Astrocyte (in vitro differentiated cells and primary cell): ENCODE measurements at regions not wholly inside any gene's neighbourhood (a gene's known extent, or its start where the extent isn't known, plus 50 kb on each side); places are given as distances from the start of the nearest gene placed in this dataset.

Experiments
- DNase-seq: peaks from one replicate; pipeline ENCODE4 v3.0.0-alpha.2; 2010; ENCODE audit warnings: low read depth
- FAIRE-seq: peaks from 2 replicates; lab custom pipeline; 2011; peaks lifted over from hg19 to GRCh38; lab: Jason Lieb, UNC
- H2AFZ ChIP-seq: 2 replicates; pipeline ENCODE4 v1.6.0; 2012; ENCODE audit warnings: low read depth, low read length, inconsistent platforms
- H3K27ac ChIP-seq: 2 replicates; pipeline ENCODE4 v1.5.1; 2011; ENCODE audit warnings: low read depth, low read length, inconsistent platforms
- H3K27me3 ChIP-seq: 2 replicates; pipeline ENCODE4 v1.6.0; 2011; ENCODE audit warnings: low read length, inconsistent platforms; ENCODE audit not compliant: insufficient read depth
- H3K36me3 ChIP-seq: 2 replicates; pipeline ENCODE4 v1.5.1; 2011; ENCODE audit warnings: low read length, inconsistent platforms; ENCODE audit not compliant: insufficient read depth
- H3K4me1 ChIP-seq: 2 replicates; pipeline ENCODE4 v1.5.1; 2011; ENCODE audit warnings: low read length, inconsistent platforms; ENCODE audit not compliant: insufficient read depth
- H3K4me2 ChIP-seq: 2 replicates; pipeline ENCODE4 v1.6.0; 2012; ENCODE audit warnings: low read length, inconsistent platforms
- H3K4me3 ChIP-seq: 2 replicates; pipeline ENCODE4 v1.5.1; 2011; ENCODE audit warnings: low read depth, mild to moderate bottlenecking, low read length, inconsistent platforms; ENCODE audit not compliant: insufficient read depth
- H3K79me2 ChIP-seq: 2 replicates; pipeline ENCODE4 v1.6.0; 2012; ENCODE audit warnings: mild to moderate bottlenecking, low read length, inconsistent platforms; ENCODE audit not compliant: insufficient read depth
- H3K9ac ChIP-seq: 2 replicates; pipeline ENCODE4 v1.6.0; 2012; ENCODE audit warnings: mild to moderate bottlenecking, low read length, inconsistent platforms
- H3K9me3 ChIP-seq: 2 replicates; pipeline ENCODE4 v1.5.1; 2012; ENCODE audit warnings: low read depth, mild to moderate bottlenecking, low read length, inconsistent platforms; ENCODE audit not compliant: insufficient read depth
- H4K20me1 ChIP-seq: 2 replicates; pipeline ENCODE4 v1.6.0; 2012; ENCODE audit warnings: low read length, inconsistent platforms; ENCODE audit not compliant: insufficient read depth
- H3K27ac Mint-ChIP-seq: one replicate; pipeline ENCODE4 v1.8.0; 2021; ENCODE audit warnings: mild to moderate bottlenecking, mixed read lengths; ENCODE audit not compliant: unreplicated experiment
- H3K27me3 Mint-ChIP-seq: one replicate; pipeline ENCODE4 v1.8.0; 2021; ENCODE audit warnings: low read depth, mixed read lengths; ENCODE audit not compliant: unreplicated experiment
- H3K36me3 Mint-ChIP-seq: one replicate; pipeline ENCODE4 v1.8.0; 2021; ENCODE audit warnings: low read depth, mixed read lengths; ENCODE audit not compliant: unreplicated experiment
- H3K4me1 Mint-ChIP-seq: one replicate; pipeline ENCODE4 v1.8.0; 2021; ENCODE audit warnings: low read depth, mixed read lengths; ENCODE audit not compliant: unreplicated experiment
- H3K4me3 Mint-ChIP-seq: one replicate; pipeline ENCODE4 v1.8.0; 2021; ENCODE audit warnings: mild to moderate bottlenecking, moderate library complexity, mixed read lengths; ENCODE audit not compliant: unreplicated experiment
- H3K9me3 Mint-ChIP-seq: one replicate; pipeline ENCODE4 v1.8.0; 2021; ENCODE audit warnings: mild to moderate bottlenecking, mixed read lengths; ENCODE audit not compliant: unreplicated experiment
- EZH2 ChIP-seq: IDR thresholded peaks from 2 replicates; pipeline ENCODE4 v1.6.1; 2012; ENCODE audit warnings: mild to moderate bottlenecking, low read length, inconsistent platforms; ENCODE audit not compliant: insufficient read depth
- TF ChIP-seq, protein P1 (sequence below): IDR thresholded peaks from 2 replicates; pipeline ENCODE4 v1.5.1; 2011; ENCODE audit warnings: low read depth, mild to moderate bottlenecking, inconsistent platforms, low read length, moderate library complexity; ENCODE audit not compliant: insufficient read depth

DNA sequence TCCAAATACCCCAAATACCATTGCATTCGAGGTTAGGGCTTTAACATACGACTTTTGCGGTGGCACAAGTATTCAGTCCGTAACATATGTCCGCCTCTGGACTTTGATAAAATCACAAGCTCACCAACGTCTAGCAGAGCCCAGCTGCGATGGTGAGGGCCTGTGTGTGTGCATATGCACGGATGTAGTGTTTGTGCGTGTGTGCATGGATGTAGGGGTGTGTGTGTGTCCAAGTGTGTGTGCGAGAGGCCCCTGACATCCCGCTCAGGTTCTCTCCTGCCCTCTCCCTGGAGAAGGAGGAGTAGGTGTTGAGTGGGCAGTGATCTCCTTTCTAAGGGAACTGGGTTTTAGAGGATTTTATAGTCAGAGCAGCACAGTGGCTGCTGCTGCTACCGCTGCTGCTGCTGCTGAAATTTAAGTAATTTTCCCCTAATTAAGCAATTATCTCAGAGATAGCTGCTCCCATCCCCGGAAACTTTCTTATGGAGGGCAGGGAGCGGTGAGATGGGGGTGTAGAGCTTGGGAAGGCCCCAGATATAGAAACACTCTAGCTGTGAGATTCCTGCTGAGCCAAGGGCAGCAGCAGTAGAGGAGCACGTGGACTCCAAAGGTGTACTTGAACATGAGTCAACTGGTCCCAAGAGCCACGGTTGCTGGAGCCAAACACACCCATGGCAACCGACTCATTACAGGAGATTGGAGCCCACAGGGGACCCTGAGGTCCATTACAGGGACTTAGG lies 121.7 kb upstream of the SDK2 start:
- H3K36me3 ChIP-seq, result no peaks in the 10 kb centered on the region
- no peak overlapping the region for H3K9ac ChIP-seq
- H3K27ac ChIP-seq, result no peak overlapping the region
- Mint-ChIP-seq H3K27ac (no peak overlapping the region), H3K9me3 (peaks cover 5% of the 10 kb centered on the region), H3K27me3 (peaks cover 64% of the 10 kb centered on the region), H3K4me3 (no peak overlapping the region), H3K4me1 (peaks cover 12% of the 10 kb centered on the region), H3K36me3 (no peaks in the 10 kb centered on the region)
- no peaks in the 10 kb centered on the region for H4K20me1 ChIP-seq
- no peak overlapping the region for H3K4me2 ChIP-seq
- FAIRE-seq (no peak), DNase-seq (no peak)
- TF ChIP-seq EZH2, result no peak
- TF ChIP-seq, protein P1, sequence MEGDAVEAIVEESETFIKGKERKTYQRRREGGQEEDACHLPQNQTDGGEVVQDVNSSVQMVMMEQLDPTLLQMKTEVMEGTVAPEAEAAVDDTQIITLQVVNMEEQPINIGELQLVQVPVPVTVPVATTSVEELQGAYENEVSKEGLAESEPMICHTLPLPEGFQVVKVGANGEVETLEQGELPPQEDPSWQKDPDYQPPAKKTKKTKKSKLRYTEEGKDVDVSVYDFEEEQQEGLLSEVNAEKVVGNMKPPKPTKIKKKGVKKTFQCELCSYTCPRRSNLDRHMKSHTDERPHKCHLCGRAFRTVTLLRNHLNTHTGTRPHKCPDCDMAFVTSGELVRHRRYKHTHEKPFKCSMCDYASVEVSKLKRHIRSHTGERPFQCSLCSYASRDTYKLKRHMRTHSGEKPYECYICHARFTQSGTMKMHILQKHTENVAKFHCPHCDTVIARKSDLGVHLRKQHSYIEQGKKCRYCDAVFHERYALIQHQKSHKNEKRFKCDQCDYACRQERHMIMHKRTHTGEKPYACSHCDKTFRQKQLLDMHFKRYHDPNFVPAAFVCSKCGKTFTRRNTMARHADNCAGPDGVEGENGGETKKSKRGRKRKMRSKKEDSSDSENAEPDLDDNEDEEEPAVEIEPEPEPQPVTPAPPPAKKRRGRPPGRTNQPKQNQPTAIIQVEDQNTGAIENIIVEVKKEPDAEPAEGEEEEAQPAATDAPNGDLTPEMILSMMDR, result no peak
- no peak overlapping the region for H2AFZ ChIP-seq
- H3K9me3 ChIP-seq, result no peaks in the 10 kb centered on the region
- H3K27me3 ChIP-seq, result peaks cover 2% of the 10 kb centered on the region
- peaks cover 10% of the 10 kb centered on the region for H3K4me1 ChIP-seq
- no peaks in the 10 kb centered on the region for H3K79me2 ChIP-seq
- no peak overlapping the region for H3K4me3 ChIP-seq

DNA sequence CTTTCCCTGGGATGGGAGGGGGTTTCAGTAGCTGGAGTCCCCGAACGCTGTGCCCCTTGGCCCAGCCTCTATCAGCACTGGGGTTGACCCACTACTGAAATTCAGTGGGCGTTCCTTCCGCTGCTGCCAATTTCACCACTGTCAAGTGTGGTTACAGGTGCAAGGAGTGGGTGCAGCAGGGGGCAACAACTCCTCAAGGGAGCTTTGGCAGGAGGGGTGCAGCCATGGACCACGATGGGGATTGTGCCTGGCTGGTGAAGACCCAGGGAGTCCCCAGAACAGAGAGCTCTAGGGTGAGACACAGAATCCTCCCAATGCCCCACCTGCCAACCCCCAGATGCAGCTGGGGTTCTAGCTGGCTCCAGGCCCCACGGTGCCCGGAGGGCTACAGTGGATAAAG lies 123.5 kb upstream of the SDK2 start:
- Histone ChIP-seq H2AFZ (no peak overlapping the region), H3K4me2 (no peak overlapping the region), H4K20me1 (no peaks in the 10 kb centered on the region), H3K36me3 (no peaks in the 10 kb centered on the region), H3K4me3 (no peak overlapping the region), H3K27me3 (peaks cover 4% of the 10 kb centered on the region), H3K4me1 (peaks cover 13% of the 10 kb centered on the region), H3K79me2 (no peaks in the 10 kb centered on the region), H3K27ac (no peak overlapping the region), H3K9me3 (no peaks in the 10 kb centered on the region), H3K9ac (no peak overlapping the region)
- Mint-ChIP-seq H3K36me3 (no peaks in the 10 kb centered on the region), H3K9me3 (peaks cover 6% of the 10 kb centered on the region), H3K4me1 (peaks cover 15% of the 10 kb centered on the region), H3K27me3 (peaks cover 60% of the 10 kb centered on the region), H3K27ac (no peak overlapping the region), H3K4me3 (no peak overlapping the region)
- DNase-seq (no peak), FAIRE-seq (no peak)
- no peak for TF ChIP-seq EZH2
- TF ChIP-seq, protein P1, result no peak

DNA sequence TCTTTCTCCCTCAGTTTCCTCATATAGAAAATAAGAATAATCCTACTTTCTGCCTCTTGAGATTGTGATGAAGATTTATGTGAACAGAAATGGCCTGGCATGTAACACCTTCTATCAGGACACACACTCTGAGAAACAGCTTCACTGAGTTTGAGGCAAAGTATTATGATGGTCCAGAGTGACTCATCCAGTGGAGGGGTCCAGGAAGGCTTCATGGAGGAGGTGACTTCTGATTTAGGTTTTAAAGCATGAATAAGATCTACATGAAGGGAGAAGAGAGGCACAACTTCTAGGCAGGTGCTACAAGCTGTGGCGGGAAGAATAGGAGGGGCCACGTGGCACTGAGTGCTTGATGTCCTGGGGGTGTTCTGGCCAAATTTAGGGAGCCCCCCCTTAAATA lies 124.4 kb upstream of the SDK2 start:
- peaks cover 59% of the 10 kb centered on the region for H3K27me3 Mint-ChIP-seq
- Histone ChIP-seq H3K27me3 (peaks cover 4% of the 10 kb centered on the region), H3K9me3 (no peaks in the 10 kb centered on the region), H2AFZ (no peak overlapping the region), H4K20me1 (no peaks in the 10 kb centered on the region), H3K79me2 (no peaks in the 10 kb centered on the region), H3K4me2 (no peak overlapping the region), H3K36me3 (no peaks in the 10 kb centered on the region), H3K4me1 (peaks cover 13% of the 10 kb centered on the region), H3K9ac (no peak overlapping the region), H3K27ac (no peak overlapping the region), H3K4me3 (no peak overlapping the region)
- no peak overlapping the region for H3K4me3 Mint-ChIP-seq
- no peak for FAIRE-seq
- no peak overlapping the region for H3K27ac Mint-ChIP-seq
- H3K9me3 Mint-ChIP-seq, result peaks cover 6% of the 10 kb centered on the region
- H3K36me3 Mint-ChIP-seq, result no peaks in the 10 kb centered on the region
- no peak for DNase-seq
- peaks cover 15% of the 10 kb centered on the region for H3K4me1 Mint-ChIP-seq
- TF ChIP-seq, protein P1, result no peak
- no peak for TF ChIP-seq EZH2
